Naive thymus-derived CD8-positive, alpha-beta T cell (primary cell): ENCODE measurements at regions not wholly inside any gene's neighbourhood (a gene's known extent, or its start where the extent isn't known, plus 50 kb on each side); places are given as distances from the start of the nearest gene placed in this dataset.
"Not testable (repeated sequence)": the region's sequence is repeated elsewhere in the genome, so short reads cannot be mapped to it uniquely, and the experiment has no call there.

Experiments used
- ATAC-seq, 2 donors: fragments of 150-1000 bp; cut with Tn5 transposase in 1 of 2; sonication (Bioruptor Pico), chemical (Tn5 transposase) in 1 of 2; 1 replicate in 1 of 2; 2 replicates in 1 of 2; pipeline ENCODE4 v1.10.0; 2021; ENCODE audit warnings: mild to moderate bottlenecking in 2 of 2, moderate library complexity in 2 of 2
- POLR2A ChIA-PET: fragments of 350-600 bp; sonication (Branson Sonifier 250); formaldehyde crosslinking; loops from one replicate; lab custom pipeline; 2021; ENCODE audit warnings: antibody characterized with exemption; lab: Charles Lee
- DNase-seq, 10 donors: peaks; one replicate each; pipeline versions ENCODE4 v3.0.0 to v3.0.0-alpha.2; 2020 to 2022
- H3K27ac Mint-ChIP-seq, 10 donors: one replicate each; pipeline ENCODE4 v1.8.0; 2020 to 2022; ENCODE audit warnings: mild to moderate bottlenecking in 10 of 10, mixed read lengths in 10 of 10, moderate library complexity in 4 of 10, inconsistent platforms in 1 of 10
- H3K27me3 Mint-ChIP-seq, 5 donors: one replicate each; pipeline ENCODE4 v1.8.0; 2021 to 2022; ENCODE audit warnings: mixed read lengths in 5 of 5
- H3K36me3 Mint-ChIP-seq, 3 donors: one replicate each; pipeline ENCODE4 v1.8.0; 2020 to 2022; ENCODE audit warnings: mixed read lengths in 3 of 3, mild to moderate bottlenecking in 2 of 3, inconsistent platforms in 1 of 3
- H3K4me1 Mint-ChIP-seq, 4 donors: one replicate each; pipeline ENCODE4 v1.8.0; 2021 to 2022; ENCODE audit warnings: mixed read lengths in 4 of 4
- H3K4me3 Mint-ChIP-seq, 10 donors: one replicate each; pipeline ENCODE4 v1.8.0; 2020 to 2022; ENCODE audit warnings: mild to moderate bottlenecking in 10 of 10, mixed read lengths in 10 of 10, moderate library complexity in 6 of 10, inconsistent platforms in 1 of 10
- H3K9me3 Mint-ChIP-seq, 9 donors: one replicate each; pipeline ENCODE4 v1.8.0; 2020 to 2022; ENCODE audit warnings: mixed read lengths in 9 of 9, mild to moderate bottlenecking in 3 of 9, inconsistent platforms in 1 of 9, moderate library complexity in 1 of 9

DNA sequence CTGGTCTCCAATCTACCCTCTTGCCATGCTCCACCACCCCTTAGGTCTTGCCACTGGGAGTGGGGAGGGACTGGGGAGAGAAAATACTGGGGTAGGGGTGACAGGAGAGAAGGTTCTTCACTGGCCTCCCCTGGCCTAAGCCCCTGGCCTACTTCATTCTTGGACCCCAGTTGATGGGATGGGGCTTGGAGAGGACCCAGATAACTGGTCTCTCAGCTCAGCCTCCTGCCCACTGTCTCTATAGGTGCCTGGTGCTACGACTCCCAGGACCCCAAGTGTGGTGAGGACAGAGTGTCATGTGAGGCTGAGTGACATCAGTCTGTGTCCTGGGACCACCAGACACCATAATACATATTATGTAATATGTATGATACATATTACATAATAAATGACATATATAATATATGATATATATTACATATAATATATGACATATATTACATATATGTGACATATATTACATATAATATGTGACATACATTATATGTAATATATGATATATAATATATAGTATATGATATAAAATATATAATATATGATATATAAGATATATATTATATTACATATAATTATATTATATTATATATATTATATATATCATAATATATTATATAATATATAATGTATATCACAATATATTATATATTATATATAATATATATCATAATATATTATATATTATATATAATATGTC lies 85.1 kb downstream of the USP18 start:
- H3K9me3 Mint-ChIP-seq, H3K4me1 Mint-ChIP-seq, ATAC-seq, H3K27me3 Mint-ChIP-seq, H3K27ac Mint-ChIP-seq, POLR2A ChIA-PET, H3K36me3 Mint-ChIP-seq, H3K4me3 Mint-ChIP-seq: not testable (repeated sequence)
- peak in 1 of 10 donors; percentile 3 for DNase-seq

DNA sequence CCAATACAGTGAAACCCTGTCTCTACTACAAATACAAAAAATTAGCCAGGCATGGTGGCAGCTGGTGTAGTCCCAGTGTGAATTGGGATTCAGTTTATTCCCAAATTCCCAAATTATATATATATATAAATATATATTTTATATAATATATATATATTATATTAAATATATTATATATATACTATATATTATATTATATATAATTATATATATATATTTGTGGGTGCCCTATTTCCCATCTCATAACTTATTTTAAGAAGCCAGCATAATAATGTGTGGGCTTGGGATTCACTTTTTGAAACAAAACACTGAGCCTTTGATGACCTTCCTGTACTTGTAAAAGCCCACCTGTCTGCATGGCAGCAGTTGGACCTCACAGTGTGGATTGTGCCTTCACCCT lies 87.4 kb downstream of the USP18 start:
- H3K4me3 Mint-ChIP-seq, ATAC-seq, H3K27me3 Mint-ChIP-seq, POLR2A ChIA-PET, H3K4me1 Mint-ChIP-seq, H3K27ac Mint-ChIP-seq, H3K36me3 Mint-ChIP-seq, H3K9me3 Mint-ChIP-seq, DNase-seq: not testable (repeated sequence)
